ENCODE measurements at regions not wholly inside any gene's neighbourhood (a gene's known extent, or its start where the extent isn't known, plus 50 kb on each side); places are given as distances from the start of the nearest gene placed in this dataset.

GRCh38 chrX:39304746-39305145, 503.5 kb downstream of the MID1IP1 start:
- DNase-seq, result no peak

- DNase-seq, result no peak
Observed at GRCh38 chrX:39307488-39307887, 506.2 kb downstream of the MID1IP1 start.

- DNase-seq, result no peak
Observed at GRCh38 chrX:39308126-39308525, 506.9 kb downstream of the MID1IP1 start.

DNA sequence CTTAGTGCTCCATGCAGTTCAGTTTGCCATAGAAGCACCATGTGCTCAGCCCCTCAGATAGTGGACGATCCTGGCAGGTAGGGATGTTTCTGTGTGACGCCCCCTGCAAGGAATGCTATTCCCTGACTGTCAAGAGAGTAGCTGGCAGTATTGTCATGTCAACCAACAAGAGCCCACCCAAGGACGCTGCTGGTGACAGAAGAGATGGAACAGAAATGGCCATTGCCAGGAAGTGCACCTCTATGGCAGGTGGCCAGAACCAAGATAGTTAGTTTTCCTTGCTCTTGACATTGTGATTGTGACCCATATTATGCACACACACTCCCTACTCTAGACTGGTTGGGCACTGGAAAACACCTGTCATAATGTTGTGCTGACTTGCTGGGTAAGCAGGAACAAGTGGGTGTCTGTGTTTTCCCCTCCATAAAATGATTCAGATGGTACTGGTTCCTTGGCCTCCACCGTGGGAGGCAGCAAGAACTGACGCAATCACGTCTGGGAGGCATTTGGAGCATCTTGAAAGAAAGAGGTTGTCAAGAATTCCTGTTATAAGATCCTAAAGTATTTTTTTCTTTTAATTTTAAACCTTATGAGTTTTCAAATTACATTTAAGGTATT, 507.9 kb downstream of the MID1IP1 start:
- peak; percentile 62 for DNase-seq

DNA sequence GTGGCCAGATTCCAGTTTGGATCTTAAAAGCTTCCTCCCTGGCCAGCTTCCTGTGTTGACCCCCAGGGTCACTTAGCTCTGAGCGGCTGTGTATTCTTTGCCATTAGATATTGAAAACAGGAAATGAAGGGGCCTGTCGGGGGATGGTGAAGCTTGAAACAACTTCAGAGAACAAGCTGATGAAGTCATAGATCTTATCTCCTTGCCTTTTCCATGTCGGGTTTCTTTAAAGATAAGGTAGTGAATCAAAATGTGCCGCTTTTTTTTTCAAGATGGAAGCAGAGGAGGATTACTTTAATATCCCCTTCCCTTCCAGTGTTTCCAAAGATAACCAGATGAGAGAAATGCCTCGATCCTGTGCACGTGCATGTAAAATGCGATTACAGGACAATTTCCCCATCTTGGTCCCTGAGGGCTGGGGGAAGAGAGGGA, 508.5 kb downstream of the MID1IP1 start:
- peak; percentile 53 for DNase-seq

GRCh38 chrX:39310891-39311290, 509.6 kb downstream of the MID1IP1 start:
- no peak for DNase-seq

DNA sequence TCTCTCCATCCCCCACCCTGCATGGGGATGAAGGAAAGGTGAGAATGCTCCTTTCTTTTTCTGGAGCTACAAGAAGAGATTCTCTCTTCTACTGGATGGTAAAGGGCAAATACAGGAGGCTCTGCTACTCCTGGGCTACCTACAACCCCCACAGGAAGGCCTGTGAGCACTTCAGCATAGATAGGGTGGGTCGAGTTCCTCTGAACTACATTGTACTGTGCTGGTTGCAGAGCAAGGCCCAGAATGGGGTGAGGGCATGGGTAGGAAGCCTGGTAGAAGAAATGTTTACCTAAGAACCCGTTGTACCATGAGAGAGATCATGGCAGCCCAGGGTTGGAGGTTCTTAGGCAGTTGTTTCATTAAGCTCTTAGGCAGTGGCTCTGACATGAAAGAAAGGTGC, 510.4 kb downstream of the MID1IP1 start:
- no peak for DNase-seq

DNA sequence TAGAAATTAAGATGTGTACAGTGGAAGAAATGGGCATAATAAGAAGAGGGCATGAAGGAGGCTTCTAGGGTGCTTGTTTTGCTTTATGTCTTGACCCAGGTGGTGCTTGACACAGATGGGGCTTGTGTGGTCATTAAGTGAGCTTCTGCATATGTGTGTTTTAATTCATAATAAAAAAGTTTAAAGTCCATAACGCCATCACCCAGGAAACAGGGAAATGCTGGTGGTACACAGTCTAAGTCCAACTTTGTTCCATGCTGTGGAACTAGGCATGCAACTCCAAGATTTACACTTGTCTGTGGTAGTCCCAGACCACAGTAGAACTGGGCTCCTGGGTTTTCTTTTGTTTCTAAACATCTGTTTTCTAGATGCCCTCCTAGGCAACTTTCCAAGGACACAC, 511.9 kb downstream of the MID1IP1 start:
- DNase-seq, result no peak

DNA sequence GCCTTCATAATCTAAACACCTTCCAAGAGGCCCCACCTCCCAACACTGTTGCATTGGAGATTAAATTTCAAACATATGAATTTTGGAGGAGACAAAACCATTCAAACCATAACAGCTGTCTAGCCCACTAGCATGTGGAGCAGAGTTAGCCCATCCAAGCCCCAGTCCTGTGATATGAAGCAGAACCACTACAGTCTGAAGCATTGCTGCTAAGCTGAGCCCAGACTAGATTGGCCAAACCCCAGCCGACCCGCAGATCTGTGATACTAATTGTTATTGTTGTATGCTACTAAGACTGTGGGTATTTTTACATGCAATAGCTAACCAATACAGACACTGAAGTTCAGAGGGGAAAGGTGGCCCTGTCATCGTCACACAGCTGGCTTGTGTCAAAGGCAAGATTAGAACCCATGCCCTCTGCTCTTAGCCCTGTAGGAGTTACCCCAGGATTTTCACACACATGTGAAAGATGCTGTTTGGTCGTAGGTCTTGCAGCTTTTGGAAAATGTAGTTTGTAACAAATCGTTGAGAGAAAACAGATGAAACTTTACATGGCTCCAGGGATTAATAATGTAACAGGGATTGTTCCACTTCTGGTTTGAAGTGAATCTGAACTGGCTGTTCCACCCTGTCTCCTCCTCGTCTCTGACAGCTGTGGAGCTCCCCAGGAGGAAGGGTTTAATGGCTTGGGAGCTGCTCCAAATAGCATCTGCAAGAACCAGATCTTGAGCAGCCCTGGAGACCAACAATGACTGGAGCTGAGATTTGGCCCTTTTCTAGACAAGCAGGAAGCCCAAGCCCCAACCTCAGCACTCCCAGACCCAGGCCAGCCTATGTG, 517.5 kb downstream of the MID1IP1 start:
- DNase-seq, result no peak

DNA sequence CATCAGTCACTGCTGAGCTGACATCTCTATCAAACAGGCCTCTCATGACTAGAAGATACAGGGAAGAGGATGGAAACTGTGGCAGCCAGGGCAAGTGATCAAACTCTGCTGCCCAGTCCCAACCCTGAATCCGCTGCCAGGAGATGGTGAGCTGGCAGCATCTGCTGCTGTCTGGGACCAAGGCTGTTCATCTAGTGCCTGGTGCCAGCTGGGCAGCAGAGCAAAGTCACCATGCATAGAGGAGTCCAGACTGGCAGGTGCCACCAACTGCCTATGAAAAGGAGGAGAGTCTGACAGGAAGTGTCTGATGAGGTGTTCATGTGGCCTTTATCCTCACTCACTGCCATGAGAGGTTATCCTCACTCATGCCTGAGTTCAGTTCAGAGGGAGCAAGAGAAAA, 518.9 kb downstream of the MID1IP1 start:
- no peak for DNase-seq

- DNase-seq, result no peak
Observed at GRCh38 chrX:39322496-39322895, 521.2 kb downstream of the MID1IP1 start.

GRCh38 chrX:39324233-39324930, 523.1 kb downstream of the MID1IP1 start:
- DNase-seq, result no peak

DNA sequence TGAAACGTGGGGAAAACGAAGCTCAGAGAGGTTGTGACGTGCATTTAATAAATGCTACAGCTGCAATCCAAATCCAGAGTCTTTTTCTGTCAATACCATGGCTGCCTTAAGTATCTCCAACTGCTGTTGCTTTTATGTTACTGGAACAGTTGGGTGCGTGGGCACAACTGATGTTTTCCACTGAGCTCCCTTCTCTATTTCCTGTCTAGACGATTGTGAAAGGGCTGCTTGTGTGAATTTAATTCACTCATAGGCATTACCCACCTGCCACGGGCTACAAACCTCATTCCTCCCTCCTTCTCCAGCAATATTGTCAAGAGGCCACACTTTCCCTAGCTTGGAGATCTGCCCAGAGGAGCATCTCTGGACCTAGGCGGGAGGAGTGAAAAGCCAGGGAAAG, 526.0 kb downstream of the MID1IP1 start:
- DNase-seq, result peak; percentile 53

DNA sequence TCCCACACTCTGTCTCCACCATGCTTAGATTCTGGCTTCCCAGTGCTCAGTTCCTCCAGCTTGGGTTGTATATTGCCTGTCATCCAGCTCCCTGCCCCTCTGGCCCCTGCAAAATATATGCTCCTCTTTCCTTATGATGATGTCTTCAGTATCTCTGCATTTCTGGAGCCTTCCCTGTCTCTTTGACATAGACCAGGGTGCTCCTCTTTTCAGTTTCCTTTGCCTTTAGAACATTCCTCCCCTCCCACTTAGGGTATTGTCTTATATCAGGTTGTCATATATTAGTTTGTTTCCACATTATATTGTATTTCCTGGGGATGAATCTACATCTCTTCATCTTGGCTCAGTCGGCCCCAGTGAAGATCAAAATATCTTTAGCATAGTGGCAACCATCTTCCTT, 526.4 kb downstream of the MID1IP1 start:
- DNase-seq, result no peak

DNA sequence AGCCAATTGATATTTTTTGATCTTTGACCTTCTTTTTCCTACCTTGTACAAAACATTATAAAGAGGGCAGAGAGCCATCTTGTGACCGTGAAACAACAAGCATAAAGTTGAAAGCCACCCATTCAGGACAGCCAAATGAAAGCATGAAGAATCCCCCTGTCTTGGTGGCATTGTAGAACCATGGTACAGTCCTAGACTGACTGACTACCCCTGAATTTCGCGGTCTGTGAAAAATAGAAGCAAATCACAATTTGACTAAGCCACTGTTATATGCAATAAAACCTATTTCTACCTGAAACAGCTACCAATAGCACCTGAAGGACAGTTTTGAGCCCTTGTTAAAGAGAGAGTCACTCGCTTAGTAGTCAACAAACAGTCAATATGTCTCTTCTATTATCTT, 527.4 kb downstream of the MID1IP1 start:
- no peak for DNase-seq

- DNase-seq, result peak; percentile 56
Observed at GRCh38 chrX:39331082-39331704, 529.9 kb downstream of the MID1IP1 start.

GRCh38 chrX:39333451-39333850, 532.2 kb downstream of the MID1IP1 start:
- no peak for DNase-seq

DNA sequence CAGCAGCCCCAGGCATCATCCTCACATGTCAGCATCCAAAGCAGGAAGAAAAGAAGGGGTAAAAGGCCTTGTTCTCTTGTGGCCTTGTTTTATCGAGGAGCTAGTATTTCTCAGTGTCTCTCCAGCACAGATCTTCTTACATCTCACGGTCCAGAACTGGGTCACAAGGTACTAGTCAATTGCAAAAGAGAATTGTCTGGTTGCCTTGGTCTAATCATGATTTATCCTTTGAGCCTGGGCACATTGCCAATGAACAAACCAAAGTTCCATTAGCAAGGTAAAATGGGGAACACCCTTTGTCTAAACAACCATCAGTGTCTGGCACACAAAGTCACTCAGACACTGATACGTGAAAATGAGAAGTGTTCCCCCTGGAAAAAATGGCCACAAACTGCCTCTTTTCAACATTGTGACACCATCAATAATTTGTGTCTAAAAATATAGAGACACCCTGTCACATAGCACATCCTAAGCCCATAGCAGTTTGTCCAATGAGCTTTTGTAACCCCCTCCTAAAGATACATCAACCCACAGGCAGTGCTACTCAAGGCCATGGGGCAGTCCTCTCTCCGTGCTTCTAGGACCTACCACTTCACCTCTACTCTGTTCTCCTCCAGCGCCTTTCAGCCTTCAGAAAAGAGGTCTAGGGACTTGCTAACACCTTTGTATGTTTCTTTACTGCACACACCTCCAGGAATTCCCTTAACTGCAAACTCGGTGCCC, 534.4 kb downstream of the MID1IP1 start:
- no peak for DNase-seq

GRCh38 chrX:39336671-39337311, 535.5 kb downstream of the MID1IP1 start:
- peak; percentile 43 for DNase-seq

DNA sequence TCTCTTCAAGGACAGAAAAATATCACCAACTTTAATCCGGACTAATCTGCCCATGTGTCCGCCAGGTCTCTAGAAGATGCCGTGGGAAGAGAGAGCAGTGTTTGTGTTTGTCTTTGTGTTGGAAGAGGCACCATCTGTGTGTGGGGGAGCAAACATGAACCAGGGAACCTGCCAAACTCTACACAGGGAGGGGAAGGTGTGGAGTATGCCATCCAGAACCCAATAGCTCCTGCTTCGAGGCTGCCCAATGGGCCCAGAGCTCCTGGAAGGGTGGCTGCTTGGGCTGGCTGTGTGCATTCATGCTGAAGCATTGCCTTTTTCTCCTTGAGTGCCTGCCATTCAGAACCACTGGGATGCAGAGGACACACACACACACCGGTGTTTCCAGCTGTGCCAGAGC, 536.2 kb downstream of the MID1IP1 start:
- DNase-seq, result no peak

DNA sequence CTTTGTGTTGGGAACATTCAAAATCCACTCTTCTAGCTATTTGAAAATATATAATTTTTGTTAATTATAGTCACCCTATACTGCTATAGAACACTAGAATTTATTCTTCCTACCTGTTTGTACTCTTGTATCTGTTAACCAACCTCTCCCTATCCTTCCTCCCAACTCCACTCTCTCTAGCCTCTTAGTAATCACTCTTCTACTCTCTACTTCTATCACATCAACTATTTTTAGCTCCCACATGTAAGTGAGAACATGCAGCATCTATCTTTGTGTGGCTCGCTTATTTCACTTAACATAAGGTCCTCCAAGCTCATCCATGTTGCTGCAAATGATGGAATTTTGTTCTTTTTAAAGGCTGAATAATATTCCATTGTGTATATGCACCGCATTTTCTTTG, 537.3 kb downstream of the MID1IP1 start:
- DNase-seq, result no peak

- DNase-seq, result no peak
Observed at GRCh38 chrX:39356119-39356807, 555.0 kb downstream of the MID1IP1 start.
